ENCODE measurements at regions not wholly inside any gene's neighbourhood (a gene's known extent, or its start where the extent isn't known, plus 50 kb on each side); places are given as distances from the start of the nearest gene placed in this dataset.

GRCh38 chr21:43354666-43355065 lies 72.3 kb downstream of the SIK1 start:
- Histone ChIP-seq H3K4me1 (ENCODE audit: control insufficient read depth in 1 of 2, insufficient read depth in 2 of 2, low read depth in 1 of 2, low read length in 1 of 2) (peaks cover 0 to 19% of the 10 kb centered on the region in 2 experiments; a peak in 1 of 4 replicates), H3K9me2 (no peaks in the 10 kb centered on the region), H3K27ac (ENCODE audit: low read depth in 2 of 2, low read length in 1 of 2) (no peak overlapping the region), H3K4me2 (no peak overlapping the region), H3K79me2 (ENCODE audit: insufficient read depth) (no peaks in the 10 kb centered on the region), H2AFZ (ENCODE audit: low read depth) (no peak overlapping the region), H3K27me3 (ENCODE audit: insufficient read depth) (no peaks in the 10 kb centered on the region), H3K4me3 (ENCODE audit: low read depth in 2 of 2, low read length in 1 of 2) (no peak overlapping the region), H3K9ac (no peak overlapping the region), H3K9me3 (no peaks in the 10 kb centered on the region), H4K20me1 (ENCODE audit: insufficient read depth) (no peaks in the 10 kb centered on the region), H3K36me3 (replicated peaks in 1 of 2; ENCODE audit: control insufficient read depth in 1 of 2, insufficient read depth in 2 of 2, low read length in 1 of 2) (no peaks in the 10 kb centered on the region), H3F3A (replicated peaks; ENCODE audit: insufficient read depth) (no peaks in the 10 kb centered on the region)
- no peak for DNase-seq
- WGBS (ENCODE audit: low lambda C conversion rate), result 74% methylated on average over 4 of the region's 4 CpGs
- TF ChIP-seq, protein P1, sequence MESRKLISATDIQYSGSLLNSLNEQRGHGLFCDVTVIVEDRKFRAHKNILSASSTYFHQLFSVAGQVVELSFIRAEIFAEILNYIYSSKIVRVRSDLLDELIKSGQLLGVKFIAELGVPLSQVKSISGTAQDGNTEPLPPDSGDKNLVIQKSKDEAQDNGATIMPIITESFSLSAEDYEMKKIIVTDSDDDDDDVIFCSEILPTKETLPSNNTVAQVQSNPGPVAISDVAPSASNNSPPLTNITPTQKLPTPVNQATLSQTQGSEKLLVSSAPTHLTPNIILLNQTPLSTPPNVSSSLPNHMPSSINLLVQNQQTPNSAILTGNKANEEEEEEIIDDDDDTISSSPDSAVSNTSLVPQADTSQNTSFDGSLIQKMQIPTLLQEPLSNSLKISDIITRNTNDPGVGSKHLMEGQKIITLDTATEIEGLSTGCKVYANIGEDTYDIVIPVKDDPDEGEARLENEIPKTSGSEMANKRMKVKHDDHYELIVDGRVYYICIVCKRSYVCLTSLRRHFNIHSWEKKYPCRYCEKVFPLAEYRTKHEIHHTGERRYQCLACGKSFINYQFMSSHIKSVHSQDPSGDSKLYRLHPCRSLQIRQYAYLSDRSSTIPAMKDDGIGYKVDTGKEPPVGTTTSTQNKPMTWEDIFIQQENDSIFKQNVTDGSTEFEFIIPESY (IDR thresholded peaks at IDR 0.05; ENCODE audit: borderline replicate concordance, low read depth), result no peak
- TF ChIP-seq TAF1 (IDR thresholded peaks at IDR 0.05; ENCODE audit: borderline replicate concordance, low read depth, low read length), result no peak
- no peak for TF ChIP-seq SIN3A (IDR thresholded peaks at IDR 0.05; ENCODE audit: borderline replicate concordance, low read depth, low read length)
- TF ChIP-seq SMC3 (IDR thresholded peaks at IDR 0.05; ENCODE audit: low read depth, low read length), result no peak
- TF ChIP-seq FOSL2 (IDR thresholded peaks at IDR 0.05; ENCODE audit: borderline replicate concordance, low read depth), result no peak
- no peak for TF ChIP-seq IRF3 (IDR thresholded peaks at IDR 0.05; ENCODE audit: low read depth, low read length)
- no peak for TF ChIP-seq JUND (IDR thresholded peaks at IDR 0.05)
- TF ChIP-seq, protein P2, sequence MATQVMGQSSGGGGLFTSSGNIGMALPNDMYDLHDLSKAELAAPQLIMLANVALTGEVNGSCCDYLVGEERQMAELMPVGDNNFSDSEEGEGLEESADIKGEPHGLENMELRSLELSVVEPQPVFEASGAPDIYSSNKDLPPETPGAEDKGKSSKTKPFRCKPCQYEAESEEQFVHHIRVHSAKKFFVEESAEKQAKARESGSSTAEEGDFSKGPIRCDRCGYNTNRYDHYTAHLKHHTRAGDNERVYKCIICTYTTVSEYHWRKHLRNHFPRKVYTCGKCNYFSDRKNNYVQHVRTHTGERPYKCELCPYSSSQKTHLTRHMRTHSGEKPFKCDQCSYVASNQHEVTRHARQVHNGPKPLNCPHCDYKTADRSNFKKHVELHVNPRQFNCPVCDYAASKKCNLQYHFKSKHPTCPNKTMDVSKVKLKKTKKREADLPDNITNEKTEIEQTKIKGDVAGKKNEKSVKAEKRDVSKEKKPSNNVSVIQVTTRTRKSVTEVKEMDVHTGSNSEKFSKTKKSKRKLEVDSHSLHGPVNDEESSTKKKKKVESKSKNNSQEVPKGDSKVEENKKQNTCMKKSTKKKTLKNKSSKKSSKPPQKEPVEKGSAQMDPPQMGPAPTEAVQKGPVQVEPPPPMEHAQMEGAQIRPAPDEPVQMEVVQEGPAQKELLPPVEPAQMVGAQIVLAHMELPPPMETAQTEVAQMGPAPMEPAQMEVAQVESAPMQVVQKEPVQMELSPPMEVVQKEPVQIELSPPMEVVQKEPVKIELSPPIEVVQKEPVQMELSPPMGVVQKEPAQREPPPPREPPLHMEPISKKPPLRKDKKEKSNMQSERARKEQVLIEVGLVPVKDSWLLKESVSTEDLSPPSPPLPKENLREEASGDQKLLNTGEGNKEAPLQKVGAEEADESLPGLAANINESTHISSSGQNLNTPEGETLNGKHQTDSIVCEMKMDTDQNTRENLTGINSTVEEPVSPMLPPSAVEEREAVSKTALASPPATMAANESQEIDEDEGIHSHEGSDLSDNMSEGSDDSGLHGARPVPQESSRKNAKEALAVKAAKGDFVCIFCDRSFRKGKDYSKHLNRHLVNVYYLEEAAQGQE (IDR thresholded peaks at IDR 0.05; ENCODE audit: low read depth, low read length), result no peak
- TF ChIP-seq RXRA (IDR thresholded peaks at IDR 0.05; ENCODE audit: borderline replicate concordance, low read depth), result no peak
- no peak for TF ChIP-seq RAD21 (IDR thresholded peaks at IDR 0.05; ENCODE audit: low read length)
- TF ChIP-seq FOXJ3 (CRISPR knock-in tag; IDR thresholded peaks at IDR 0.05), result no peak
- TF ChIP-seq EZH2phosphoT487 (IDR thresholded peaks at IDR 0.05; ENCODE audit: borderline replicate concordance, low read depth), result no peak
- CTCF ChIA-PET, result interaction anchor here (0.6 kb wide), 1 partner anchor 83 kb away, joined by 3 read pairs; no protein-coding TSS in a partner anchor
- POLR2A ChIA-PET, result no interaction called here

Data from SK-N-SH (cell line).